Heart left ventricle (tissue), 16 donors: ENCODE measurements at regions not wholly inside any gene's neighbourhood (a gene's known extent, or its start where the extent isn't known, plus 50 kb on each side); places are given as distances from the start of the nearest gene placed in this dataset.

ENCODE experiments used
- ATAC-seq, 4 donors: fragments of 200-7000 bp; cut with Tn5 transposase; one replicate each; pipeline ENCODE4 v1.9.1; 2020 to 2022; ENCODE audit warnings: moderate library complexity in 4 of 4, mild to moderate bottlenecking in 3 of 4, moderate number of reproducible peaks in 1 of 4
- DNase-seq, 5 donors: peaks; one replicate each; pipeline ENCODE4 v3.0.0-alpha.2; 2020
- H3K27ac ChIP-seq, 12 donors: fragments of 200-600 bp; sonication (generic) in 4 of 12; one replicate each; pipeline versions ENCODE4 v1.5.0 to v1.8.0; 2016 to 2022; ENCODE audit warnings: mild to moderate bottlenecking in 2 of 12
- H3K27me3 ChIP-seq, 9 donors: fragments of 200-600 bp; sonication (generic) in 2 of 9; one replicate each; pipeline versions ENCODE4 v1.5.1 to v1.8.0; 2016 to 2022; ENCODE audit warnings: mild to moderate bottlenecking in 3 of 9
- H3K36me3 ChIP-seq, 9 donors: fragments of 200-600 bp; sonication (generic) in 2 of 9; one replicate each; pipeline versions ENCODE4 v1.5.0 to v1.8.0; 2018 to 2022; ENCODE audit warnings: mild to moderate bottlenecking in 2 of 9
- H3K4me1 ChIP-seq, 12 donors: fragments of 200-600 bp; sonication (generic) in 4 of 12; one replicate each; pipeline versions ENCODE4 v1.5.0 to v1.8.0; 2016 to 2022; ENCODE audit warnings: mild to moderate bottlenecking in 3 of 12
- H3K4me3 ChIP-seq, 12 donors: fragments of 200-600 bp; sonication (generic) in 4 of 12; one replicate each; pipeline versions ENCODE4 v1.5.0 to v1.8.0; 2017 to 2022; ENCODE audit warnings: mild to moderate bottlenecking in 9 of 12, moderate library complexity in 4 of 12
- H3K9me3 ChIP-seq, 12 donors: fragments of 200-600 bp; sonication (generic) in 4 of 12; one replicate each; pipeline versions ENCODE4 v1.5.0 to v1.8.0; 2016 to 2022; ENCODE audit warnings: mild to moderate bottlenecking in 1 of 12
- POLR2A ChIP-seq, 2 donors: fragments of 450-650 bp; IDR thresholded peaks; one replicate each; pipeline ENCODE4 v1.6.1; 2017; ENCODE audit warnings: antibody characterized with exemption in 2 of 2, mild to moderate bottlenecking in 2 of 2, moderate library complexity in 2 of 2
- WGBS, 4 donors: extraction: QIAGEN DNeasy Blood & Tissue Kit in 2 of 4; methylation state at CpG; one replicate each; pipeline versions ENCODE4 v1.1.5 to v1.1.7; 2013 to 2018; 5-methylcytosine and 5-hydroxymethylcytosine counted together
- intact Hi-C, 10 donors: fragments of 100-400 bp; cut with DNase I; formaldehyde crosslinking; loops; one replicate each; pipeline versions ENCODE4 v1.11.1 to v1.14.2; 2022
- TF ChIP-seq, protein P1 (sequence below), 12 donors: fragments of 200-600 bp; sonication (generic) in 4 of 12; IDR thresholded peaks; one replicate each; pipeline versions ENCODE4 v1.5.0 to v1.8.0; 2018 to 2022; ENCODE audit warnings: antibody characterized with exemption in 12 of 12, mild to moderate bottlenecking in 5 of 12
- donor health status: ischemic (EF 13 %, LVEDD 7.1; RV severe dilation, severe dysfunction).
- donor health status: healthy with polysubstance abuse.
- donor health status: DM: no; HTN: yes; CAD: no.
- donor health status: DM: no; HTN: no; CAD: no.
- donor health status: ischemic (EF 25% LVEDD 6.9; RV normal size, moderate dysfunction).
- donor health status: ischemic (EF 25% LVEDD 5.7; RV mildly dilated, moderate dysfunction).
- donor health status: healthy.
- donor health status: DM: yes; HTN: yes; CAD: no.
- donor health status: ischemic (EF 35%, LVEDD 5.7; RV mildly dilated, moderate dysfunction).
- donor health status: nonischemic (EF 11% LVEDD 7.7; RV severe dilation, severe dysfunction).
- donor health status: DM: yes; HTN: yes; CAD: no.
- donor health status: PGD.
- donor health status: ischemic (EF 29% LVEDD 5.4; RV normal size, mild dysfunction).
- donor health status: nonischemic (EF 23%, LVEDD 6.1; RV moderate dilation, normal function).

DNA sequence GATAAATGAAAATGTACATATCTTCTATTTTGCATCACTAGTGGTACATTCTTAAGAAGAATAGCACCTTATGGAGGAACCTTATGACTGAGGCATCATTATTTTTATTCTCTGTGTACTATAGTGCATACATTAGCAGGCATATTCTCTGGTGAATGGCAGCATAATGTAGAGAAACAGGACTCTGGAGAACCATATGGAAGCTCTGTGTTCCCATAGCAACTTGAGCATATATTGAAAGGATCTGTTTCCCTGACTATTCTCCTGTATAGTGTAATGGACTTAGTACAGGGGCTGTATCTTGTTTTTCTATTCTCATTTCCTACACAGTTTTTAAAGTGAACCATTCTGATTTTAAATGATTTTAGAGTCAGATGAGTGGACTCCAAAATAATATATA lies 128.4 kb upstream of the SMIM30 start:
- no peaks in the 10 kb centered on the region for H3K4me1 ChIP-seq
- no peak overlapping the region for H3K27ac ChIP-seq
- no peak overlapping the region for H3K4me3 ChIP-seq
- H3K9me3 ChIP-seq = peaks cover 0 to 12% (median 0%) of the 10 kb centered on the region in 12 donors
- no peak for DNase-seq
- ATAC-seq = no peak
- intact Hi-C loops = no loop called here
- no peak for TF ChIP-seq POLR2A (IDR thresholded peaks at IDR 0.05)
- TF ChIP-seq, protein P1, sequence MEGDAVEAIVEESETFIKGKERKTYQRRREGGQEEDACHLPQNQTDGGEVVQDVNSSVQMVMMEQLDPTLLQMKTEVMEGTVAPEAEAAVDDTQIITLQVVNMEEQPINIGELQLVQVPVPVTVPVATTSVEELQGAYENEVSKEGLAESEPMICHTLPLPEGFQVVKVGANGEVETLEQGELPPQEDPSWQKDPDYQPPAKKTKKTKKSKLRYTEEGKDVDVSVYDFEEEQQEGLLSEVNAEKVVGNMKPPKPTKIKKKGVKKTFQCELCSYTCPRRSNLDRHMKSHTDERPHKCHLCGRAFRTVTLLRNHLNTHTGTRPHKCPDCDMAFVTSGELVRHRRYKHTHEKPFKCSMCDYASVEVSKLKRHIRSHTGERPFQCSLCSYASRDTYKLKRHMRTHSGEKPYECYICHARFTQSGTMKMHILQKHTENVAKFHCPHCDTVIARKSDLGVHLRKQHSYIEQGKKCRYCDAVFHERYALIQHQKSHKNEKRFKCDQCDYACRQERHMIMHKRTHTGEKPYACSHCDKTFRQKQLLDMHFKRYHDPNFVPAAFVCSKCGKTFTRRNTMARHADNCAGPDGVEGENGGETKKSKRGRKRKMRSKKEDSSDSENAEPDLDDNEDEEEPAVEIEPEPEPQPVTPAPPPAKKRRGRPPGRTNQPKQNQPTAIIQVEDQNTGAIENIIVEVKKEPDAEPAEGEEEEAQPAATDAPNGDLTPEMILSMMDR (IDR thresholded peaks at IDR 0.05) = no peak
- no peaks in the 10 kb centered on the region for H3K27me3 ChIP-seq
- no peaks in the 10 kb centered on the region for H3K36me3 ChIP-seq

DNA sequence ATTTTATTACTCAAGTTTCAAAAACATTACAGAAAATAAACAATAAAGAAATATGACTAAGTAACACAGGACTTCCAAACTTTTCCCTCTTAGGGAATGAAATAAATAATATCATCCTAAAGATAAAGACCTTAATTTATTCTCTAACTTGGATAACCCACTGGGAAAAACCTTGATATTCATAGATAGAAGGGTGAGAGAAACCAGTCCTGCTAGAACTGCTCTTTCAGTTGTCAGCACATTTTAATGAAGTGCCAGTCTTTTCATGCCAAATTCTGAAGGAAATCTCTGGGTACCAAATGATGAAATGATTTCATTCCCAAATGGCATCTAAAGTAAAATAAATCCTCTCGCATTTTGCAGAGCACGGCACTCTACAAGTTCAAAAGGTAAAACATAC lies 114.5 kb upstream of the SMIM30 start:
- no peaks in the 10 kb centered on the region for H3K36me3 ChIP-seq
- ATAC-seq (no peak), DNase-seq (no peak)
- peaks cover 0 to 8% (median 0%) of the 10 kb centered on the region in 12 donors for H3K9me3 ChIP-seq
- H3K4me3 ChIP-seq = no peak overlapping the region
- TF ChIP-seq, protein P1 (IDR thresholded peaks at IDR 0.05) = no peak
- TF ChIP-seq POLR2A (IDR thresholded peaks at IDR 0.05) = no peak
- 43 to 51% (median 44%) methylated on average over 2 of the region's 2 CpGs for WGBS, 4 donors
- no peak overlapping the region for H3K27ac ChIP-seq
- no peaks in the 10 kb centered on the region for H3K27me3 ChIP-seq
- no peaks in the 10 kb centered on the region for H3K4me1 ChIP-seq
- intact Hi-C loops = no loop called here

DNA sequence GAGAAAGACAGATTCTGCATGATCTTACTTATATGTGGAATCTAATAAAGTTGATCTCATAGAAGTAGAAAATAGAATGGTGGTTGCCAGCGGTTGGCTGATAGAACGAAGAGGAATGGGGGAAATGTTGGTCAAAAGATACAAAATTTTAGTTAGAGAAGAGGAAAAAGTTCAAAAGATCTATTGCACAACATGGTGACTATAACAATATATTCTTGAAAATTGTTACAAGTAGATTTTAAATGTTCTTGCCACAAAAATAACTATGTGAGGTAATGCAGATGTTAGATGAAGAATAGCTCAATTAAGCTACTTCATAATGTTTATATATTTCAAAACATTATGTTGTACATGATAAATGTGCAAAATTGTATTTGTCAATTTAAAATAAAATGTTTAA lies 112.3 kb upstream of the SMIM30 start:
- TF ChIP-seq POLR2A (IDR thresholded peaks at IDR 0.05) = no peak
- TF ChIP-seq, protein P1 (IDR thresholded peaks at IDR 0.05) = no peak
- H3K27me3 ChIP-seq = no peaks in the 10 kb centered on the region
- H3K4me1 ChIP-seq = no peaks in the 10 kb centered on the region
- DNase-seq (no peak), ATAC-seq (no peak)
- H3K4me3 ChIP-seq = no peak overlapping the region
- H3K27ac ChIP-seq = no peak overlapping the region
- intact Hi-C loops = no loop called here
- 87 to 98% (median 90%) methylated on average over 2 of the region's 2 CpGs for WGBS, 4 donors
- peaks cover 0 to 25% (median 0%) of the 10 kb centered on the region in 12 donors for H3K9me3 ChIP-seq
- no peaks in the 10 kb centered on the region for H3K36me3 ChIP-seq

DNA sequence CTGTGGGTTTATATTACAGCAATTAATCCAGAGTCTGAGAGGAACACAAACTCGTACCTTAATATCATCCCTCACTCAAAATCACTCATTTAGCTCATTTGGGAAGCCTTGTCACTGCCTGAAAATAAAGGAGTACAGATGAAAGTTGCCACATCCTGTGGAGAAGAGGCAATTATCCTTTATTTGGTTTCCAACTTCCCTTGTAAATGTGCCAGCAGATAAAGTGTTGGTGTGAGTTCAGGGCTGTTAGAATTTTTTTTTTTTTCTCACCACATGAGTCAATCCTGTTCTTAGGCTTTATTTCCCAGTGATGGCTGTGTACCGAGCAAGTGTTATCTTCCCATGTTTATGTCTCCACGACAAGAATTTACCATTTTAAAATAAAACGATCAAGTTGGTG lies 99.0 kb upstream of the SMIM30 start:
- H3K4me1 ChIP-seq = no peaks in the 10 kb centered on the region
- H3K9me3 ChIP-seq = no peaks in the 10 kb centered on the region
- DNase-seq (no peak), ATAC-seq (no peak)
- no peaks in the 10 kb centered on the region for H3K27me3 ChIP-seq
- H3K27ac ChIP-seq = no peak overlapping the region
- H3K4me3 ChIP-seq = no peak overlapping the region
- H3K36me3 ChIP-seq = no peaks in the 10 kb centered on the region
- 38 to 45% (median 44%) methylated on average over 4 of the region's 4 CpGs for WGBS, 4 donors
- TF ChIP-seq, protein P1 (IDR thresholded peaks at IDR 0.05) = no peak
- TF ChIP-seq POLR2A (IDR thresholded peaks at IDR 0.05) = no peak
- intact Hi-C loops = no loop called here
